ENCODE measurements at regions not wholly inside any gene's neighbourhood (a gene's known extent, or its start where the extent isn't known, plus 50 kb on each side); places are given as distances from the start of the nearest gene placed in this dataset.

DNA sequence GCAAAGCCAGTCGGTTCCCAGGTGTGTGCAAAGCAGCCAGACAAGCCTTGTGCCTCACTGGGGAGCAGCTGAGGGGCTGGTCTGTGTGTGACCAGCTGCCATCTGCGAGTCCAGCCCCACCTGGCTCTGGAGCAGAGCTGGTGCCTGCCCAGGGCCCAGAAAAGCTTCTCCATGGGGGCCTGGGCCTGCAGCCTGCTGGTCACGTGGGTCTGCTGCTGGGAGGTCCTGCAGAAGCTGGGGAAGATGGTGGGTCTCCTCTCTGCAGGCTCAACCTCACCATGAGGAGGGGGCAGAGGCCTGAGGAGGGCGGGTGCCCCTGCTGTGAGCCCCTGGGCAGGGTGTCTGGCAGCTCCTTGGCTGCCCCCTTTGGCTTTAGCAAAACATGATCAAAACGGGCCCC, 71.9 kb downstream of the ENGASE start:
- TF ChIP-seq, protein P1, sequence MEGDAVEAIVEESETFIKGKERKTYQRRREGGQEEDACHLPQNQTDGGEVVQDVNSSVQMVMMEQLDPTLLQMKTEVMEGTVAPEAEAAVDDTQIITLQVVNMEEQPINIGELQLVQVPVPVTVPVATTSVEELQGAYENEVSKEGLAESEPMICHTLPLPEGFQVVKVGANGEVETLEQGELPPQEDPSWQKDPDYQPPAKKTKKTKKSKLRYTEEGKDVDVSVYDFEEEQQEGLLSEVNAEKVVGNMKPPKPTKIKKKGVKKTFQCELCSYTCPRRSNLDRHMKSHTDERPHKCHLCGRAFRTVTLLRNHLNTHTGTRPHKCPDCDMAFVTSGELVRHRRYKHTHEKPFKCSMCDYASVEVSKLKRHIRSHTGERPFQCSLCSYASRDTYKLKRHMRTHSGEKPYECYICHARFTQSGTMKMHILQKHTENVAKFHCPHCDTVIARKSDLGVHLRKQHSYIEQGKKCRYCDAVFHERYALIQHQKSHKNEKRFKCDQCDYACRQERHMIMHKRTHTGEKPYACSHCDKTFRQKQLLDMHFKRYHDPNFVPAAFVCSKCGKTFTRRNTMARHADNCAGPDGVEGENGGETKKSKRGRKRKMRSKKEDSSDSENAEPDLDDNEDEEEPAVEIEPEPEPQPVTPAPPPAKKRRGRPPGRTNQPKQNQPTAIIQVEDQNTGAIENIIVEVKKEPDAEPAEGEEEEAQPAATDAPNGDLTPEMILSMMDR (IDR thresholded peaks at IDR 0.05 in 8 of 11, conservative IDR thresholded peaks at IDR 0.05 in 3 of 11) = no peak
- TF ChIP-seq POLR2A (IDR thresholded peaks at IDR 0.05) = no peak
